GM12891 (cell line): ENCODE measurements at regions not wholly inside any gene's neighbourhood (a gene's known extent, or its start where the extent isn't known, plus 50 kb on each side); places are given as distances from the start of the nearest gene placed in this dataset.

Experiments
- DNase-seq: peaks from one replicate; pipeline ENCODE4 v3.0.0; 2011; ENCODE audit warnings: low spot score; ENCODE audit not compliant: insufficient read length
- FAIRE-seq: peaks from 2 replicates; lab custom pipeline; 2011; peaks lifted over from hg19 to GRCh38; lab: Jason Lieb, UNC
- PAX5 ChIP-seq: IDR thresholded peaks from 2 replicates; pipeline ENCODE4 v1.6.1; 2011; ENCODE audit warnings: low read length, moderate library complexity, mild to moderate bottlenecking; ENCODE audit not compliant: insufficient read depth, severe bottlenecking
- POLR2A ChIP-seq: IDR thresholded peaks from 2 replicates; pipeline ENCODE4 v1.6.1; 2011; ENCODE audit warnings: low read depth, low read length, control low read depth
- POLR2AphosphoS5 ChIP-seq: IDR thresholded peaks from 2 replicates; pipeline ENCODE4 v1.6.1; 2011; ENCODE audit warnings: low read depth, low read length, control low read depth
- POU2F2 ChIP-seq: IDR thresholded peaks from 2 replicates; pipeline ENCODE4 v1.6.1; 2011; ENCODE audit warnings: low read depth, mild to moderate bottlenecking, control low read depth, low read length, moderate library complexity
- SPI1 ChIP-seq: IDR thresholded peaks from 2 replicates; pipeline ENCODE4 v1.6.1; 2011; ENCODE audit warnings: low read depth, low read length, control low read depth
- TAF1 ChIP-seq: IDR thresholded peaks from 2 replicates; pipeline ENCODE4 v1.6.1; 2011; ENCODE audit warnings: low read depth, low read length, control low read depth

DNA sequence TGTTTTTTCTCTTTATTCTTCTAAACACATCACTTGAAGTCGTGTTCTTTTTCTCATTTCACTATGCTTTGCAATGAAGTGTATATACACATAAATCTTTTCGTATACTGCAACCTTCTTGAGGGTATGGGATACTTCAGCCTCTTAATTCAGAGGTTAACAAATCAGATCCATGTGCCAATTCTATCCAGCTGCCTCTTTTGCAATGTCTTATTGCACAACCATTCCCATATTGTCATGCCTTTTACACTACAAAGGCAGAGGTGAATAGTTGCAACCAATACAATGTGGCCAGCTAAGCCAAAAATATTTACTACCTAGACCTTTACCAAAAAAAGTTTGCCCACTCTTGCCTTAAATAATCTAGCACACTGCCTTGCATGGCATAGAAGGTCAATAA lies 224.5 kb upstream of the FOXG1 start:
- DNase-seq (no peak), FAIRE-seq (no peak)
- TF ChIP-seq POLR2A (no peak), POLR2AphosphoS5 (no peak), POU2F2 (no peak), PAX5 (no peak), TAF1 (no peak), SPI1 (no peak)

DNA sequence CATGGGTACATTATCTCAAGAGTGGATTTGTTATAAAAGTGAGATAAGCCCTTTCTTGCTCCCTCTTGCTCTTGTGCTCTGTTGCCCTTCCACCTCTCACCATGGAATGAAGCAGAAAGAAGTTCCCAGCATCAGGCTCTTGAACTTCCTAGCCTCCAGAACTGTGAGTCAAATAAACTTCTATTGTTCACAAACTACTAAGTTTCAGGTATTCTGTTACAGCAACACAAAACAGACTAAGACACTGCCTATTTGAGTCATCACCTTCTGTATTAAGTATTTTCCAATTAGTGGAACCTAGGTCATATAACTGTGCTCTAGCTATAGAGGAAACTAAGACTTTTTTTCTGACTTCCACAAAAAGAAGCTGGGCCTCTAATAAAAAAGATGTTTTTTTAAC lies 201.2 kb upstream of the FOXG1 start:
- TF ChIP-seq TAF1: no peak
- TF ChIP-seq PAX5: no peak
- no peak for TF ChIP-seq SPI1
- no peak for TF ChIP-seq POU2F2
- no peak for DNase-seq
- no peak for FAIRE-seq

DNA sequence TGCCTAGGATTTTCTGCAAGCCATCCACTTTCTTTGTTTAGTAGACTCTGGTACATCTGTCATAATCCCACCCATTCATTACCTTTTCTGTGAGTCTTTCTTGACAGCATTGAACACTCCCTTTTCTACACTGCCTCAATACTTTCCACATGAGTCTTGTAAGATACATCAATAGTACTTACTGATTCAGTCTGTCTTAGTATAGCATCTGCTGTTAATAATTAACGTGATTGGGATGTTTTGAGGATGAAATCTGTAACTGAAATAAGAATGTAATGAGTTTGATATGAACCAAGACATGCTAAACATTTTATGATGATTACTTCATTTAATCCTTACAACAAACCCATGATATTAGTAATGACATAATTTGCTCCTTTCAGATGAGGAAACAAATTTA lies 196.2 kb upstream of the FOXG1 start:
- TF ChIP-seq POLR2AphosphoS5: no peak
- no peak for TF ChIP-seq SPI1
- no peak for TF ChIP-seq POLR2A
- TF ChIP-seq POU2F2: no peak
- no peak for TF ChIP-seq TAF1
- TF ChIP-seq PAX5: no peak
- FAIRE-seq (no peak), DNase-seq (no peak)

DNA sequence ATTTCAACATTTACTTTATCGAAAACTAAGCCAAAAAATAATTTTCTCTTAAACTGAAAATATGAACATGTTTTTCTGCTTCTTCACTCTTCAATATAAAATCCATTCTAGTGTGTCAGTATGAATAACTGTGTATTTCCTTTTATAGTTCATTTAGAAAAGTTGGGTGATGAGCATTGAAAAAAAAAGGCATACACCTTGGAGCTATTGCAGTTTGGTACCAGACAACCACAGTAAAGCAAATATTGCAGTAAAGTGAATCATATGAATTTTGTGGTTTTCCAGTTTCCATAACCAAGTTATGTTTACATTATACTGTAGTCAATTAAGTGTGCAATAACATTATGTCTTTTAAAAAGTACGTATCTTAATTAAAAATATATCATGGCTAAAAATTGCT lies 195.0 kb upstream of the FOXG1 start:
- TF ChIP-seq POU2F2 (no peak), POLR2A (no peak), SPI1 (no peak), PAX5 (no peak), TAF1 (no peak), POLR2AphosphoS5 (no peak)
- no peak for DNase-seq
- no peak for FAIRE-seq

DNA sequence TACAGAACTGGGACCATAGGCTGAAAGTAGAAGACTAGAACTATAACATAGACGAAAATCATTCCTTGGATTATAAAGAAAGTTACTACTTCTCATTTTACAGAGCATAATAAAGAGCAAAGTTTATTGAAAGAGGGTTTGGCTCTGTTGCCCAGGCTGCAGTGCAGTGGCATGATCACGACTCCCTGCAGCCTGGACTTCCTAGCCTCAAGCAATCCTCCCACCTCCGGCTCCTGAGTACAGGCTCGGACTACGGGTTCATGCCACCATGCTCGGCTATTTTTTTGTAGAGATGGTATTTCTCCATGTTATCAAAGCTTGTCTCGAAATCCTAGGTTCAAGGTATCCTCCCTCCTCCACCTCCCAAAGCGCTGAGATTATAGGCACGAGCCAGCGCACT lies 190.1 kb upstream of the FOXG1 start:
- TF ChIP-seq PAX5 (no peak), POU2F2 (no peak), POLR2AphosphoS5 (no peak), TAF1 (no peak), SPI1 (no peak), POLR2A (no peak)
- FAIRE-seq (no peak), DNase-seq (no peak)

DNA sequence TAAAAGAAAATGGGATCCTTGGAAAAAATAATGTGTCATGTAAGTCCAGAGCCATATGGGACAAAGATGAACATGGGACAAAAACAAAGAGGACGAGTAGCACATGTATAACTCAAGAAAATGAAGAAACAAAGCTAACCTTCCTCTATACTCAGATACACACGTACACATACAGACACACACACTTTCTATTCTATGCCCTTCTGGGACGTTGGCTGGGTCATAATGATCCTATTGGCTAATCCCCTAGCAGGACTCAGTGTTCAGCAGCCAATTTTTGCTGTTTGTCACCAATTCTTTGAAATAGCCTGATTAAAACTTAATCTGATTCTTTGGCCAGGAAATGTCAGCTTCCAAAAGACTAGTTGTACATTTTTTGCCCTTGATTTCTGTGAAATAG lies 189.4 kb upstream of the FOXG1 start:
- no peak for DNase-seq
- no peak for TF ChIP-seq POU2F2
- TF ChIP-seq TAF1: no peak
- TF ChIP-seq PAX5: no peak
- TF ChIP-seq SPI1: no peak
- TF ChIP-seq POLR2A: no peak
- no peak for TF ChIP-seq POLR2AphosphoS5
- no peak for FAIRE-seq

DNA sequence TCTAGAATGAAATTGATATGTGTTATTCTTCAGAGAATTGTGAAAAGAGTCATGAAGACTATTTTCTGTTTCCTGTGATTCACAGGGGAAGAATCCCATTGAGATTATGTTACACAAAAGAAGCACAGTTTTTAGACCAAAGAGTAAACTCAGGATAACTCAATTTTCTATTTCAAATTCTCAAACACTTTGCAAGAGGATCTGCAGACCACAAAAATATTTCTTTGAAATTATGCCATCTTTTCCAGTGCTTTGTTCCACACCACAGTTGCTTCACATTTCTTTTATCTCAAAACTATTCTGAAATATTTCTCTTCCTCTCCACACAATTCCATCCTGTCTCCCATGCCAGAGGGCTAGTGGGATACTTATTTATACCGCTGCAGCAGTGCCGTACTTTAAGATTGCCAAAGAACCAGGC lies 188.9 kb upstream of the FOXG1 start:
- DNase-seq (no peak), FAIRE-seq (no peak)
- no peak for TF ChIP-seq TAF1
- TF ChIP-seq POU2F2: no peak
- TF ChIP-seq POLR2AphosphoS5: no peak
- TF ChIP-seq SPI1: no peak
- no peak for TF ChIP-seq POLR2A
- no peak for TF ChIP-seq PAX5

DNA sequence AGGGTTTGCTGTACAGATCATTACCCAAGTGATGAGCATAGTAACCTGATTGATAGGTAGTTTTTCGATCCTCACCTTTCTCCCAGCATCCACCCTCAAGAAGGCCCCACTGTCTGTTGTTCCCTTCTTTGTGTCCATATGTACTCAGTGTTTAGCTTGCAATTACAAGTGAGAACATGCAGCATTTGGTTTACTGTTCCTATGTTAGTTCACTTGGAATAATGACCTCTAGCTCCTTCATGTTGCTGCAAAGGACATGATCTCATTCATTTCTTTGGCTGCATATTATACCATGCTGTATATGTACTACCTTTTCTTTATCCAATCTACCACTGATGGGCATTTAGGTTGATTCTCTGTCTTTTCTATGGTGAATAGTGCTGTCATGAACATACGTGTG lies 181.6 kb upstream of the FOXG1 start:
- no peak for DNase-seq
- TF ChIP-seq POLR2AphosphoS5: no peak
- no peak for TF ChIP-seq PAX5
- no peak for TF ChIP-seq SPI1
- FAIRE-seq: no peak

DNA sequence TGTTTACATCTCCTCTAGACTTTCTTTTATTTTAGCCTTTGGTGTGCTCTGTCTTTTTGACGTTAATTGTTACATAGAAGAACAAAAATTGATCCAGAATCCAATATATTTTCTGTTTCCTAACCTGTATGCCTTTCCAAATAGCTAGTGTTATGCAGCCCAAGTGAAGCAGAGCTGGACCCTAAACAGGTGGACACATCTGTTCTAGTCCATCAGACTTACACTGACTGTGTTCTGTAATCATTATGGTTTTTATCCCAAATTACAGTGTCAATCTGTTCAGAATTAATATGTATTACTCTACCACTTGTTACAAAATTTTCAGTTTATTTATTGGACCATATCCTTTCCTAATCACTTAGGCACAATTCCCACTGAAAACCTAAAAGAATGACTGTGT lies 176.8 kb upstream of the FOXG1 start:
- no peak for DNase-seq
- no peak for FAIRE-seq
- no peak for TF ChIP-seq POU2F2
- no peak for TF ChIP-seq PAX5
- TF ChIP-seq POLR2A: no peak
- no peak for TF ChIP-seq POLR2AphosphoS5

DNA sequence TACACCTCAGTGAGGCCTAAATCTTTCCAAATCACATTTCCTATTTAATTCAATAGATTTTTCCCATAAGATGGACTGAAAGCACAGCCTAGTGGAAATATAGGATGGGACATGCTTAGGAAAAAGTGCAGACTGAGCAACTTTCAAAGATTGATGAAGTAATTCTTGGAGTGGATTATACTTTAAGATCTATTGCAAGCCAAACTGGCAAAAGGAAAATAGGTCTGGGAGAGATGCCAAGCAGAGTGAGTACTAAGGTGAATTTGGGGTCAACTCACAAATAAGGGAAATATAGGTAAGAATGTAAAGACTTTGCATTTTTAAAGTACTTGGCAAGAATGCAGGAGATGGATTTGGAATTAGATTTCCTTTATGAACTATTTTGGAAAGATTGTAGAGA lies 170.2 kb upstream of the FOXG1 start:
- FAIRE-seq: no peak
- no peak for TF ChIP-seq SPI1
- DNase-seq: no peak

DNA sequence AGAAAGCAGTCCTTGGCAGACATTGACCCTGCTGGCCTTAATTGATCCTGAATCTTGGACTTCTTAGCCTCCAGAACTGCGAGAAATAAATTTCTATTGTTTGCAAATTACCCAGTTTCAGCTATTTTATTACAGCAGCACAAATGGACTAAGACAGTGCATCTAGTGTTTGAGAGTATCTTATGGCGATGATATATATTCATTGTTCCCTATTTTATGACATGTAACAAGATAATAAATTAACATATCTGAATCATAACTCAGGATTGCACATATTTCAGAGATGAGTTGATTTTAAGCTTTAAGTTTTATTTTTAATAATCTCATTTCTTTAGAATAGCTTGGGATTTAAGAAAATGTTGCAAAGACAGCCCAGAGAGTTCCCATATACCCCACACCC lies 167.4 kb upstream of the FOXG1 start:
- DNase-seq (no peak), FAIRE-seq (no peak)
- TF ChIP-seq TAF1 (no peak), PAX5 (no peak), SPI1 (no peak)
